SK-N-SH (cell line): ENCODE measurements at regions not wholly inside any gene's neighbourhood (a gene's known extent, or its start where the extent isn't known, plus 50 kb on each side); places are given as distances from the start of the nearest gene placed in this dataset.

Experiments
- CTCF ChIA-PET: fragments of 300-600, 350-600 bp; formaldehyde crosslinking; extraction: SDS; loops from one replicate; lab custom pipeline; 2021; lab: Yijun Ruan, JAX
- POLR2A ChIA-PET: fragments of 350-600 bp; sonication (Branson Sonifier 250); formaldehyde crosslinking; extraction: SDS; loops from one replicate; lab custom pipeline; 2020; ENCODE audit warnings: antibody characterized with exemption, inconsistent platforms; lab: Yijun Ruan, JAX
- DNase-seq: peaks from one replicate; pipeline ENCODE4 v3.0.0; 2012
- H2AFZ ChIP-seq: fragments of 200-600 bp; sonication (generic); 2 replicates; pipeline ENCODE4 v1.8.1; 2016; ENCODE audit warnings: antibody characterized with exemption, mild to moderate bottlenecking, low read depth
- H3F3A ChIP-seq: fragments of 200-600 bp; sonication (generic); replicated peaks from 2 replicates; pipeline ENCODE3; 2016; ENCODE audit warnings: antibody characterized with exemption, mild to moderate bottlenecking; ENCODE audit not compliant: insufficient read depth
- H3K27ac ChIP-seq, 2 experiments: fragments of 200-500 bp in 1 of 2; fragments of 200-600 bp in 1 of 2; sonication (Bioruptor generic) in 1 of 2; sonication (generic), shearing (Covaris generic) in 1 of 2; 2 replicates each; pipeline versions ENCODE4 v1.5.1 to v1.6.1; 2014 to 2016; ENCODE audit warnings: low read depth in 2 of 2, inconsistent platforms in 1 of 2, low read length in 1 of 2, mild to moderate bottlenecking in 1 of 2, mixed read lengths in 1 of 2
- H3K27me3 ChIP-seq: fragments of 200-600 bp; sonication (generic), shearing (Covaris generic); 2 replicates; pipeline ENCODE4 v1.6.1; 2016; ENCODE audit warnings: mixed run types; ENCODE audit not compliant: insufficient read depth
- H3K36me3 ChIP-seq, 2 experiments: fragments of 200-500 bp in 1 of 2; fragments of 200-600 bp in 1 of 2; sonication (Bioruptor generic) in 1 of 2; sonication (generic) in 1 of 2; replicated peaks in 1 of 2; 2 replicates each; pipeline versions ENCODE3 to v1.5.1; 2014 to 2016; ENCODE audit warnings: low read length in 1 of 2, mild to moderate bottlenecking in 1 of 2; ENCODE audit not compliant: insufficient read depth in 2 of 2, control insufficient read depth in 1 of 2
- H3K4me1 ChIP-seq, 2 experiments: fragments of 200-500 bp in 1 of 2; fragments of 200-600 bp in 1 of 2; sonication (Bioruptor generic) in 1 of 2; sonication (generic), shearing (Covaris generic) in 1 of 2; 2 replicates each; pipeline versions ENCODE4 v1.5.1 to v1.6.1; 2014 to 2016; ENCODE audit warnings: low read depth in 1 of 2, low read length in 1 of 2, mixed run types in 1 of 2; ENCODE audit not compliant: insufficient read depth in 2 of 2, control insufficient read depth in 1 of 2
- H3K4me2 ChIP-seq: fragments of 200-600 bp; sonication (generic), shearing (Covaris generic); 2 replicates; pipeline ENCODE4 v1.6.1; 2017; ENCODE audit warnings: mixed run types
- H3K4me3 ChIP-seq, 2 experiments: fragments of 200-500 bp in 1 of 2; fragments of 200-600 bp in 1 of 2; sonication (Bioruptor generic) in 1 of 2; sonication (generic), shearing (Covaris generic) in 1 of 2; 2 replicates each; pipeline versions ENCODE4 v1.5.1 to v1.8.1; 2014 to 2016; ENCODE audit warnings: low read depth in 2 of 2, inconsistent platforms in 1 of 2, low read length in 1 of 2, mild to moderate bottlenecking in 1 of 2, mixed read lengths in 1 of 2, moderate library complexity in 1 of 2
- H3K79me2 ChIP-seq: fragments of 200-600 bp; sonication (generic); 2 replicates; pipeline ENCODE4 v1.8.1; 2017; ENCODE audit warnings: mild to moderate bottlenecking; ENCODE audit not compliant: insufficient read depth
- H3K9ac ChIP-seq: fragments of 200-600 bp; sonication (generic); 2 replicates; pipeline ENCODE4 v1.6.1; 2017; ENCODE audit warnings: mixed run types
- H3K9me2 ChIP-seq: fragments of 200-600 bp; sonication (generic); 2 replicates; pipeline ENCODE4 v1.6.1; 2017; ENCODE audit warnings: mixed run types
- H3K9me3 ChIP-seq: fragments of 200-600 bp; sonication (generic); 2 replicates; pipeline ENCODE4 v1.6.1; 2017; ENCODE audit warnings: mixed run types, mild to moderate bottlenecking, moderate library complexity
- H4K20me1 ChIP-seq: fragments of 200-600 bp; sonication (generic); 2 replicates; pipeline ENCODE4 v1.6.1; 2017; ENCODE audit warnings: mild to moderate bottlenecking, mixed run types; ENCODE audit not compliant: insufficient read depth
- EP300 ChIP-seq, 2 experiments: IDR thresholded peaks; 2 replicates each; pipeline versions ENCODE4 v1.4.0 to v1.6.1; 2012; ENCODE audit warnings: borderline replicate concordance in 1 of 2, low read depth in 1 of 2, low read length in 1 of 2
- EZH2phosphoT487 ChIP-seq: fragments of 200-600 bp; sonication (generic); IDR thresholded peaks from 2 replicates; pipeline ENCODE4 v1.6.1; 2017; ENCODE audit warnings: low read depth, mixed run types, mild to moderate bottlenecking, antibody characterized with exemption, moderate library complexity, borderline replicate concordance
- FOSL2 ChIP-seq: IDR thresholded peaks from 2 replicates; pipeline ENCODE4 v1.4.0; 2012; ENCODE audit warnings: low read depth, mild to moderate bottlenecking, moderate library complexity, borderline replicate concordance
- FOXJ3 ChIP-seq: sonication (generic); formaldehyde crosslinking; IDR thresholded peaks from 2 replicates; pipeline ENCODE4 v1.5.1; 2020; ENCODE audit warnings: mild to moderate bottlenecking, missing genetic modification reagents
- FOXM1 ChIP-seq: IDR thresholded peaks from 2 replicates; pipeline ENCODE4 v1.4.0; 2012; ENCODE audit warnings: low read depth, mild to moderate bottlenecking
- JUND ChIP-seq: IDR thresholded peaks from 2 replicates; pipeline ENCODE4 v1.4.0; 2012
- MXI1 ChIP-seq: IDR thresholded peaks from 2 replicates; pipeline ENCODE4 v1.6.1; 2012; ENCODE audit warnings: mild to moderate bottlenecking, low read depth, low read length, improper control_type of control experiment
- NFIC ChIP-seq: IDR thresholded peaks from 2 replicates; pipeline ENCODE4 v1.4.0; 2012; ENCODE audit warnings: borderline replicate concordance
- NRF1 ChIP-seq: IDR thresholded peaks from 2 replicates; pipeline ENCODE4 v1.6.1; 2012; ENCODE audit warnings: low read depth, mild to moderate bottlenecking, low read length
- PBX3 ChIP-seq: IDR thresholded peaks from 2 replicates; pipeline ENCODE4; 2012
- POLR2AphosphoS5 ChIP-seq: IDR thresholded peaks from 2 replicates; pipeline ENCODE4 v1.6.1; 2012; ENCODE audit warnings: low read depth, low read length
- RAD21 ChIP-seq: IDR thresholded peaks from 2 replicates; pipeline ENCODE4 v1.6.1; 2012; ENCODE audit warnings: mild to moderate bottlenecking, low read length
- RFX5 ChIP-seq: IDR thresholded peaks from 2 replicates; pipeline ENCODE4 v1.6.1; 2012; ENCODE audit warnings: mild to moderate bottlenecking, improper control_type of control experiment, low read length
- SMC3 ChIP-seq: IDR thresholded peaks from 2 replicates; pipeline ENCODE4 v1.6.1; 2012; ENCODE audit warnings: low read depth, low read length, improper control_type of control experiment
- TAF1 ChIP-seq: IDR thresholded peaks from 2 replicates; pipeline ENCODE4 v1.6.1; 2012; ENCODE audit warnings: low read depth, mild to moderate bottlenecking, low read length, moderate library complexity, borderline replicate concordance
- TCF12 ChIP-seq: IDR thresholded peaks from 2 replicates; pipeline ENCODE4 v1.4.0; 2012
- TEAD4 ChIP-seq: IDR thresholded peaks from 2 replicates; pipeline ENCODE4 v1.4.0; 2012; ENCODE audit warnings: mild to moderate bottlenecking, borderline replicate concordance; ENCODE audit not compliant: insufficient read depth
- USF2 ChIP-seq: fragments of 150-350 bp; IDR thresholded peaks from 2 replicates; pipeline ENCODE4 v1.6.1; 2017; ENCODE audit warnings: antibody characterized with exemption, low read length, low read depth, borderline replicate concordance
- ZBTB33 ChIP-seq: IDR thresholded peaks from 2 replicates; pipeline ENCODE4 v1.4.0; 2012; ENCODE audit warnings: low read depth, borderline replicate concordance
- WGBS: methylation state at CpG from one replicate; pipeline ENCODE4 v1.1.6; 2017; ENCODE audit warnings: low lambda C conversion rate; 5-methylcytosine and 5-hydroxymethylcytosine counted together

GRCh38 chr20:39670988-39671387 is 708.8 kb downstream of the DHX35 start:
- no peaks in the 10 kb centered on the region for H3K27me3 ChIP-seq
- no peak for DNase-seq
- no peaks in the 10 kb centered on the region; a peak in 1 of 4 replicates for H3K4me1 ChIP-seq
- no peaks in the 10 kb centered on the region for H3K79me2 ChIP-seq
- H3K4me2 ChIP-seq: no peak overlapping the region
- H3K27ac ChIP-seq: no peak overlapping the region
- H3K9me2 ChIP-seq: no peaks in the 10 kb centered on the region
- no peak overlapping the region for H2AFZ ChIP-seq
- no peaks in the 10 kb centered on the region for H3K36me3 ChIP-seq
- ChIA-PET CTCF (no interaction called here), POLR2A (no interaction called here)
- H3K9me3 ChIP-seq: no peaks in the 10 kb centered on the region
- no peaks in the 10 kb centered on the region for H3F3A ChIP-seq
- no peak overlapping the region for H3K4me3 ChIP-seq
- WGBS: 20% methylated on average over 2 of the region's 2 CpGs
- TF ChIP-seq USF2: no peak
- no peak for TF ChIP-seq FOSL2
- no peak for TF ChIP-seq TAF1
- TF ChIP-seq FOXM1: no peak
- TF ChIP-seq NRF1: no peak
- H3K9ac ChIP-seq: no peak overlapping the region
- no peaks in the 10 kb centered on the region for H4K20me1 ChIP-seq

- TF ChIP-seq NRF1: no peak
- no peak for TF ChIP-seq TEAD4
- no peak for TF ChIP-seq TAF1
- no peak for TF ChIP-seq EZH2phosphoT487
- TF ChIP-seq PBX3: no peak
- TF ChIP-seq SMC3: no peak
- TF ChIP-seq, all 33 proteins: peak for 0
- CTCF ChIA-PET: no interaction called here
Measured at GRCh38 chr20:39669659-39670058, 707.5 kb downstream of the DHX35 start.

GRCh38 chr20:39668038-39668437 is 705.9 kb downstream of the DHX35 start:
- Histone ChIP-seq H3K27me3 (no peaks in the 10 kb centered on the region), H2AFZ (no peak overlapping the region), H3K4me3 (no peak overlapping the region), H3K36me3 (no peaks in the 10 kb centered on the region), H3K4me1 (no peaks in the 10 kb centered on the region), H3F3A (no peaks in the 10 kb centered on the region), H3K9me3 (no peaks in the 10 kb centered on the region), H3K9ac (no peak overlapping the region), H3K79me2 (no peaks in the 10 kb centered on the region), H3K27ac (no peak overlapping the region), H3K9me2 (no peaks in the 10 kb centered on the region), H3K4me2 (no peak overlapping the region), H4K20me1 (no peaks in the 10 kb centered on the region)
- ChIA-PET POLR2A (no interaction called here), CTCF (no interaction called here)
- TF ChIP-seq RAD21 (no peak), NRF1 (no peak), NFIC (no peak), FOSL2 (no peak), SMC3 (no peak), TCF12 (no peak), FOXM1 (no peak), RFX5 (no peak), ZBTB33 (no peak), POLR2AphosphoS5 (no peak), MXI1 (no peak), JUND (no peak), EP300 (IDR thresholded peaks at IDR 0.05; ENCODE audit: borderline replicate concordance in 1 of 2, low read depth in 1 of 2, low read length in 1 of 2) (no peak), FOXJ3 (CRISPR knock-in tag) (no peak), EZH2phosphoT487 (no peak)
- no peak for DNase-seq
- WGBS: 38% methylated on average over 3 of the region's 3 CpGs

More at GRCh38 chr20:39669659-39670058, 707.5 kb downstream of the DHX35 start:
- POLR2A ChIA-PET: no interaction called here
- H3K4me3 ChIP-seq: no peak overlapping the region
- no peak overlapping the region for H3K9ac ChIP-seq
- WGBS: 21% methylated on average over 2 of the region's 2 CpGs
- H3K4me2 ChIP-seq: no peak overlapping the region
- H3K27me3 ChIP-seq: no peaks in the 10 kb centered on the region
- H3K79me2 ChIP-seq: no peaks in the 10 kb centered on the region
- H4K20me1 ChIP-seq: no peaks in the 10 kb centered on the region
- no peaks in the 10 kb centered on the region for H3F3A ChIP-seq
- H3K36me3 ChIP-seq: no peaks in the 10 kb centered on the region
- H3K9me2 ChIP-seq: no peaks in the 10 kb centered on the region
- no peak for DNase-seq
- no peak overlapping the region for H3K27ac ChIP-seq
- H3K9me3 ChIP-seq: no peaks in the 10 kb centered on the region
- H3K4me1 ChIP-seq: no peaks in the 10 kb centered on the region; a peak in 1 of 4 replicates
- no peak overlapping the region for H2AFZ ChIP-seq
